PFSK-1 (cell line): ENCODE measurements at regions not wholly inside any gene's neighbourhood (a gene's known extent, or its start where the extent isn't known, plus 50 kb on each side); places are given as distances from the start of the nearest gene placed in this dataset.

ENCODE experiments used
- FOXP2 ChIP-seq: optimal IDR thresholded peaks from 2 replicates; pipeline ENCODE3; 2011; ENCODE audit warnings: borderline replicate concordance, control low read depth, inconsistent platforms; ENCODE audit not compliant: insufficient read depth; ENCODE audit errors: extremely low read length, extremely low read depth
- POLR2AphosphoS5 ChIP-seq: IDR thresholded peaks from 2 replicates; pipeline ENCODE4 v1.6.1; 2012; ENCODE audit warnings: low read depth, mild to moderate bottlenecking, control low read depth, low read length, moderate library complexity
- SIN3A ChIP-seq: IDR thresholded peaks from 2 replicates; pipeline ENCODE4 v1.6.1; 2012; ENCODE audit warnings: mild to moderate bottlenecking, low read length, moderate library complexity, borderline replicate concordance; ENCODE audit not compliant: insufficient read depth
- TAF1 ChIP-seq: IDR thresholded peaks from 2 replicates; pipeline ENCODE4 v1.6.1; 2012; ENCODE audit warnings: low read length, control low read depth, borderline replicate concordance; ENCODE audit not compliant: insufficient read depth
- TF ChIP-seq, protein P1 (sequence below), 2 experiments: IDR thresholded peaks; 2 replicates each; pipeline versions ENCODE4 v1.6.1 to v1.8.0; 2011 to 2012; ENCODE audit warnings: low read depth in 2 of 2, low read length in 2 of 2, control low read depth in 1 of 2, inconsistent platforms in 1 of 2, mild to moderate bottlenecking in 1 of 2, moderate library complexity in 1 of 2; ENCODE audit not compliant: insufficient read depth in 1 of 2

DNA sequence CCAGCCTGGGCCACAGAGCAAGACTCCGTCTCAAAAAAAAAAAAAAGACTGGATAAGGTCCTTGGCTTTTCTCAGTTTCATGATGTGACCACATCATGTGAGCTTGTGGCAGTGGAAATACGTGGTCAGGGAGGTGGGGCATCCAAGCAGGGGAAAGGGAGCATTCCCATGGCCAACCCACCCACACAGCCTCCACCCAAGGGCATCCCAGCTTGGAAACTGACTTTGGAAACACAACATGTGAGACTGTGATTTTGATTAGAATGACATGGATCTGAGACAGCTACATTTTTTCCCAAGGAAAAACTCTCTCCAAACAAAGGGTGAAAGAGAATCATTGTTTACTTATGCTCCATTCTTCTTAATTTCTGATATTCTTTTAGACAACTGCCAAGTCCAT lies 405.0 kb upstream of the ZNF507 start:
- no peak for TF ChIP-seq POLR2AphosphoS5
- TF ChIP-seq SIN3A, result no peak
- TF ChIP-seq, protein P1, sequence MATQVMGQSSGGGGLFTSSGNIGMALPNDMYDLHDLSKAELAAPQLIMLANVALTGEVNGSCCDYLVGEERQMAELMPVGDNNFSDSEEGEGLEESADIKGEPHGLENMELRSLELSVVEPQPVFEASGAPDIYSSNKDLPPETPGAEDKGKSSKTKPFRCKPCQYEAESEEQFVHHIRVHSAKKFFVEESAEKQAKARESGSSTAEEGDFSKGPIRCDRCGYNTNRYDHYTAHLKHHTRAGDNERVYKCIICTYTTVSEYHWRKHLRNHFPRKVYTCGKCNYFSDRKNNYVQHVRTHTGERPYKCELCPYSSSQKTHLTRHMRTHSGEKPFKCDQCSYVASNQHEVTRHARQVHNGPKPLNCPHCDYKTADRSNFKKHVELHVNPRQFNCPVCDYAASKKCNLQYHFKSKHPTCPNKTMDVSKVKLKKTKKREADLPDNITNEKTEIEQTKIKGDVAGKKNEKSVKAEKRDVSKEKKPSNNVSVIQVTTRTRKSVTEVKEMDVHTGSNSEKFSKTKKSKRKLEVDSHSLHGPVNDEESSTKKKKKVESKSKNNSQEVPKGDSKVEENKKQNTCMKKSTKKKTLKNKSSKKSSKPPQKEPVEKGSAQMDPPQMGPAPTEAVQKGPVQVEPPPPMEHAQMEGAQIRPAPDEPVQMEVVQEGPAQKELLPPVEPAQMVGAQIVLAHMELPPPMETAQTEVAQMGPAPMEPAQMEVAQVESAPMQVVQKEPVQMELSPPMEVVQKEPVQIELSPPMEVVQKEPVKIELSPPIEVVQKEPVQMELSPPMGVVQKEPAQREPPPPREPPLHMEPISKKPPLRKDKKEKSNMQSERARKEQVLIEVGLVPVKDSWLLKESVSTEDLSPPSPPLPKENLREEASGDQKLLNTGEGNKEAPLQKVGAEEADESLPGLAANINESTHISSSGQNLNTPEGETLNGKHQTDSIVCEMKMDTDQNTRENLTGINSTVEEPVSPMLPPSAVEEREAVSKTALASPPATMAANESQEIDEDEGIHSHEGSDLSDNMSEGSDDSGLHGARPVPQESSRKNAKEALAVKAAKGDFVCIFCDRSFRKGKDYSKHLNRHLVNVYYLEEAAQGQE (IDR thresholded peaks at IDR 0.05; ENCODE audit: insufficient read depth in 1 of 2, low read depth in 2 of 2, low read length in 2 of 2), result no peak

DNA sequence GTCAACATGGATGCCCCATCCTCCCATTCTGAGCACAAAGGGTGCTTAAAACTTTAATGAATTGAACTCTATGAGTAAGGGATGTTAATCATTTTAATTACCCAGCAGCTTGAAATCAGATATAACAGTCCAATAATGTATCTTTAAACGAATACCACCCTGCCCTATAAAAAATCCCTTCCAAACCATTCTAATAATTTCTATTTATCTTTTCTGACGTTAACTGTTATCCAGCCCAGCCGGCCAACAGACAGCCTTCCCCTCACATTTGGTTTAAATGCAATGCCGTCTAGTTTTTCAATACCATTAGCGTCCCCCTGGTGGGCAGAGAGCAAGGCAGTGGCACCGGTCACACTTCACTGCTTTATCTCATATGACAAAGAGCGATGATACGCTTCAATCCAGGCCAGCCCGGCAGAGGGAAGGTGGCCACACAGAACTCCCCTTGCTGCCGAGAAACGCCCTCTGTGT lies 402.2 kb upstream of the ZNF507 start:
- TF ChIP-seq FOXP2 (no peak), SIN3A (no peak), TAF1 (no peak), POLR2AphosphoS5 (no peak)
- TF ChIP-seq, protein P1 (IDR thresholded peaks at IDR 0.05; ENCODE audit: insufficient read depth in 1 of 2, low read depth in 2 of 2, low read length in 2 of 2), result no peak

DNA sequence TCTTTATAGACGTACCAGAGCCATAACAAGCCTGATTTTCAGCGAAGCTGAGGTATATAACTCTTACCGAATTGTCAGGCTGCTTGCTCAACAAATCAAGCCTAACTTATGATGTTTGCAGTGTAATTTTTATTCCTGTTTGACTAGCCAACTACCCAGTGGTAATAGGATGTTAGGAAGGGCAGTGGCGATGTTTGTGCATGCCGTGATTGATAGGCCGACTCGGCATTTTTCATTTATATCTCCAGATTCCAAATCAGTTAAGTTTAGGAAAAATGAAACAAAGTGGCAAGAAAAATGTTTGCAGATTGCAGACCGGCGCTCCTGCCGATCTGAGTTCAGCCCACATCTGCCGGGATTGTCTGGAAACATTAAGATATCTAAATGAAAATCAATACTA lies 401.6 kb upstream of the ZNF507 start:
- TF ChIP-seq, protein P1 (IDR thresholded peaks at IDR 0.05; ENCODE audit: insufficient read depth in 1 of 2, low read depth in 2 of 2, low read length in 2 of 2), result no peak

DNA sequence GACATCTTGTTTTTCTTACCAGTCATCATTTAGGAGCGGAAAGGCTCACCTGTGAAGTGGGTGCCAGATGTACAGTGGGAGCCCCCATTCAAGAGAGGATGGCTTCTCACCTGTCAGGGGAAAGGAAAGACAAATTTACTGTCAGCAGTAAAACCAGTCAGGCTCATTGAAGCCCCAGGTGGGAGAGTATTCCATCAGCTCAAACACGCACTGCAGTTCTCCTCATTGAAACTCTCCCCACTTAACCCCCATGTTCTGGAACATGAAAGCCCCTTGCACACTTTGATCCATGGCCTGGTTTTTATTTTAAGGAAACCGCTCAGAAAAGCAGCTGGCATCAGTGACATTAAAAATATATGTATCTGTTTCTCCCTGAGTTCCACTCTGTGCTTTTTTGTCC lies 401.1 kb upstream of the ZNF507 start:
- TF ChIP-seq POLR2AphosphoS5, result no peak
- no peak for TF ChIP-seq FOXP2
- TF ChIP-seq, protein P1 (IDR thresholded peaks at IDR 0.05; ENCODE audit: insufficient read depth in 1 of 2, low read depth in 2 of 2, low read length in 2 of 2), result no peak
- no peak for TF ChIP-seq SIN3A
- TF ChIP-seq TAF1, result no peak

DNA sequence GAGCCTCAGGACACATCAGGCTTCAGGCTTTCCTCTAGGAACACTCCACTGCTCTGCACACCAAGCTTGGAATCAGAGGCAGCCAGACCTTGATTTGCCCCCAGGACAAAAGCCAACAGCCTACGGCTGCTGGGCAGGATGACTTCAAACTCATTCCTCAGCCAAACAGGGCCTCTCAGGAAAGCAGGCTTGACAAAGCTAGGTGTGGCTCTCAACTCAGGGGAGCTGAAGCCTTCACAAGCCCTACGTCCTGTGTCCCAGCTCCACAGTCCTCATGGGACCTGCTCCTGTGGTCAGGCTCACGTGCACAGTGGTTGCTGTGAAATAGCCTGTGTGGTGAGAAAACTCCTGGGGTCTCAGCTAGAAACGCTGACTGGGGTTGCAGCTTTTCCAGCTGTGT lies 398.9 kb upstream of the ZNF507 start:
- TF ChIP-seq POLR2AphosphoS5 (no peak), FOXP2 (no peak), TAF1 (no peak), SIN3A (no peak)
- TF ChIP-seq, protein P1 (IDR thresholded peaks at IDR 0.05; ENCODE audit: insufficient read depth in 1 of 2, low read depth in 2 of 2, low read length in 2 of 2), result no peak
